Upper lobe of left lung (tissue), 6 donors: ENCODE measurements at regions not wholly inside any gene's neighbourhood (a gene's known extent, or its start where the extent isn't known, plus 50 kb on each side); places are given as distances from the start of the nearest gene placed in this dataset.

Source experiments
- ATAC-seq, 2 donors: fragments of 200-7000 bp; cut with Tn5 transposase; one replicate each; pipeline ENCODE4 v1.9.1; 2022; ENCODE audit warnings: mild to moderate bottlenecking in 2 of 2, moderate library complexity in 2 of 2; ENCODE audit not compliant: low FRiP score in 2 of 2
- DNase-seq, 2 donors: peaks; one replicate each; pipeline ENCODE4 v3.0.0-alpha.2; 2019 to 2020
- H3K27ac ChIP-seq, 4 donors: fragments of 200-600 bp; sonication (generic); one replicate each; pipeline ENCODE4 v1.5.1; 2016 to 2019
- H3K27me3 ChIP-seq, 4 donors: fragments of 200-600 bp; sonication (generic); one replicate each; pipeline ENCODE4 v1.5.1; 2017 to 2019
- H3K36me3 ChIP-seq, 4 donors: fragments of 200-600 bp; sonication (generic); one replicate each; pipeline ENCODE4 v1.5.1; 2016 to 2019
- H3K4me1 ChIP-seq, 4 donors: fragments of 200-600 bp; sonication (generic); one replicate each; pipeline ENCODE4 v1.5.1; 2018 to 2019
- H3K4me3 ChIP-seq, 4 donors: fragments of 200-600 bp; sonication (generic); one replicate each; pipeline ENCODE4 v1.5.1; 2017 to 2019; ENCODE audit warnings: mild to moderate bottlenecking in 2 of 4, moderate library complexity in 1 of 4
- H3K9me3 ChIP-seq, 4 donors: fragments of 200-600 bp; sonication (generic); one replicate each; pipeline ENCODE4 v1.5.1; 2018 to 2019
- EP300 ChIP-seq, 4 donors: sonication (generic); formaldehyde crosslinking; IDR thresholded peaks; one replicate each; pipeline ENCODE4 v1.5.1; 2017; ENCODE audit warnings: antibody characterized with exemption in 4 of 4, control low read depth in 2 of 4
- POLR2A ChIP-seq, 4 donors: fragments of 450-650 bp; IDR thresholded peaks; one replicate each; pipeline ENCODE4 v1.5.1; 2016 to 2017; ENCODE audit warnings: antibody characterized with exemption in 4 of 4, mild to moderate bottlenecking in 2 of 4
- POLR2AphosphoS5 ChIP-seq, 2 donors: sonication (generic); formaldehyde crosslinking; IDR thresholded peaks; one replicate each; pipeline ENCODE4 v1.5.1; 2017; ENCODE audit warnings: antibody characterized with exemption in 2 of 2
- WGBS, 2 donors: methylation state at CpG; one replicate each; pipeline ENCODE4 v1.1.5; 2017 to 2018; 5-methylcytosine and 5-hydroxymethylcytosine counted together
- TF ChIP-seq, protein P1 (sequence below), 6 experiments: fragments of 450-650 bp in 4 of 6; fragments of 200-600 bp in 2 of 6; sonication (generic) in 2 of 6; IDR thresholded peaks; one replicate each; pipeline ENCODE4 v1.5.1; 2016 to 2019; ENCODE audit warnings: antibody characterized with exemption in 6 of 6
- donor health status: DM: no; HTN: no; CAD: no; lungs with moderate emphysema.
- donor health status: DM: no; HTN: yes; CAD: no; lungs with severe emphysema.

DNA sequence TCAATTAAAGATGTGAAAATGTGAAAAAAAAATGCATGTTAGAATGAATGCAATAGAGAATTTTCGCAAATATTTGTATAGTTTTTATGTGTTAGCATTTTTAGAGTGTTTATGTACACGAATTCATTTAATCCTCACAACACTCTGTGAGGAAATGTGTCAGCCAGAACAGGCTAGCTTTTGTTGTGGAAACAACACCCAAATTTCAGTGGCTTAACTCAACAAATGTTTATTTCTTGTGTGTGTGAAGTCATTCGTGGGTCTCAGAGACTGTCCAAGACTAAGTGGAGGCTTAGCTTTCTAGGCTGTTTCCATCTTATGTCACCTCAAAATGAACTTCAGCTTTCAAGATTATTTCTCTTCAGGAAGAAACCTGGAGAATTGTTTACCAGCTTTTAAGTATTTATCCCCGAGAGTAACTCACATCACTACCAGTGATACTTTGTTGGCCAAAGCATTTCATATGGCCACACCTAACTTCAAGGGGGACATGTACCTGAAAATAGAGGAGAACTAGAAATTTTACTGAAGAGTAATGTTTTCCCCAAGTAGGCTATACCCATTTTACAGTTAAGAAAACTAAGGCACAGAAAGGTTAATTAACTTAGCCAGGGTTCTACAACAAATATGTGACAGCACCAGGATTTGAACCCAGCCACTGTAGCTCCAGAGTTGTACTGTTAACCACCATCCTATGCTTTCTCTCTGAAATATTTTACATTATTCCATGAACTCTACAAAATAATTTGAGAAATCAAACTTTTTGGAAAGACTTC, 306.1 kb downstream of the QKI start:
- Histone ChIP-seq H3K4me1 (peaks cover 0 to 4% (median 0%) of the 10 kb centered on the region in 4 donors), H3K27me3 (no peaks in the 10 kb centered on the region), H3K4me3 (no peak overlapping the region), H3K27ac (no peak overlapping the region), H3K9me3 (no peaks in the 10 kb centered on the region), H3K36me3 (no peaks in the 10 kb centered on the region)
- DNase-seq (no peak), ATAC-seq (no peak)
- TF ChIP-seq POLR2AphosphoS5 (IDR thresholded peaks at IDR 0.05) (no peak), EP300 (IDR thresholded peaks at IDR 0.05) (no peak), POLR2A (IDR thresholded peaks at IDR 0.05) (no peak)
- TF ChIP-seq, protein P1, sequence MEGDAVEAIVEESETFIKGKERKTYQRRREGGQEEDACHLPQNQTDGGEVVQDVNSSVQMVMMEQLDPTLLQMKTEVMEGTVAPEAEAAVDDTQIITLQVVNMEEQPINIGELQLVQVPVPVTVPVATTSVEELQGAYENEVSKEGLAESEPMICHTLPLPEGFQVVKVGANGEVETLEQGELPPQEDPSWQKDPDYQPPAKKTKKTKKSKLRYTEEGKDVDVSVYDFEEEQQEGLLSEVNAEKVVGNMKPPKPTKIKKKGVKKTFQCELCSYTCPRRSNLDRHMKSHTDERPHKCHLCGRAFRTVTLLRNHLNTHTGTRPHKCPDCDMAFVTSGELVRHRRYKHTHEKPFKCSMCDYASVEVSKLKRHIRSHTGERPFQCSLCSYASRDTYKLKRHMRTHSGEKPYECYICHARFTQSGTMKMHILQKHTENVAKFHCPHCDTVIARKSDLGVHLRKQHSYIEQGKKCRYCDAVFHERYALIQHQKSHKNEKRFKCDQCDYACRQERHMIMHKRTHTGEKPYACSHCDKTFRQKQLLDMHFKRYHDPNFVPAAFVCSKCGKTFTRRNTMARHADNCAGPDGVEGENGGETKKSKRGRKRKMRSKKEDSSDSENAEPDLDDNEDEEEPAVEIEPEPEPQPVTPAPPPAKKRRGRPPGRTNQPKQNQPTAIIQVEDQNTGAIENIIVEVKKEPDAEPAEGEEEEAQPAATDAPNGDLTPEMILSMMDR (IDR thresholded peaks at IDR 0.05): no peak
- 55 to 62% methylated on average over 4 of the region's 4 CpGs for WGBS, 2 donors

DNA sequence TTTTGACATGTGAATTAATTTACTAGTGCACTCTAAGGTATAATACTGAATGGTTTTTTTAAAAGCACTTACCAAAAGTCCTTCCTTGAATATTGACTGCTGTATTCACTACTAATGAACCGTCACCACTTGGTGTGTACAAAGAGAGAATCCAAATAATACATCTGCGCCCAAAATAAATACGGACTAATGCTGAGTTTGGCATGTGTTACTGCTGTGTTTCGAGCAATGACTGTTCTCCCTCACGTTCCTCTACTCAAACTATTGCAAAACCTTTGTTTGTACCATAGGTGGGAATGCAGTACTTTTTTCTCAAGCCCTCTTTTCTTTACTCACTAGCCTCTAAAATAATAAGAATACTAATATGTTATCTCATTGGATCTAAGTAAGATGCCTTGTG, 305.5 kb downstream of the QKI start:
- Histone ChIP-seq H3K27me3 (no peaks in the 10 kb centered on the region), H3K36me3 (no peaks in the 10 kb centered on the region), H3K9me3 (no peaks in the 10 kb centered on the region), H3K4me1 (peaks cover 0 to 4% (median 0%) of the 10 kb centered on the region in 4 donors), H3K4me3 (no peak overlapping the region), H3K27ac (no peak overlapping the region)
- TF ChIP-seq POLR2AphosphoS5 (IDR thresholded peaks at IDR 0.05) (no peak), EP300 (IDR thresholded peaks at IDR 0.05) (no peak), POLR2A (IDR thresholded peaks at IDR 0.05) (no peak)
- TF ChIP-seq, protein P1 (IDR thresholded peaks at IDR 0.05): no peak
- 60 to 66% methylated on average over 5 of the region's 5 CpGs for WGBS, 2 donors
- DNase-seq (no peak), ATAC-seq (no peak)

DNA sequence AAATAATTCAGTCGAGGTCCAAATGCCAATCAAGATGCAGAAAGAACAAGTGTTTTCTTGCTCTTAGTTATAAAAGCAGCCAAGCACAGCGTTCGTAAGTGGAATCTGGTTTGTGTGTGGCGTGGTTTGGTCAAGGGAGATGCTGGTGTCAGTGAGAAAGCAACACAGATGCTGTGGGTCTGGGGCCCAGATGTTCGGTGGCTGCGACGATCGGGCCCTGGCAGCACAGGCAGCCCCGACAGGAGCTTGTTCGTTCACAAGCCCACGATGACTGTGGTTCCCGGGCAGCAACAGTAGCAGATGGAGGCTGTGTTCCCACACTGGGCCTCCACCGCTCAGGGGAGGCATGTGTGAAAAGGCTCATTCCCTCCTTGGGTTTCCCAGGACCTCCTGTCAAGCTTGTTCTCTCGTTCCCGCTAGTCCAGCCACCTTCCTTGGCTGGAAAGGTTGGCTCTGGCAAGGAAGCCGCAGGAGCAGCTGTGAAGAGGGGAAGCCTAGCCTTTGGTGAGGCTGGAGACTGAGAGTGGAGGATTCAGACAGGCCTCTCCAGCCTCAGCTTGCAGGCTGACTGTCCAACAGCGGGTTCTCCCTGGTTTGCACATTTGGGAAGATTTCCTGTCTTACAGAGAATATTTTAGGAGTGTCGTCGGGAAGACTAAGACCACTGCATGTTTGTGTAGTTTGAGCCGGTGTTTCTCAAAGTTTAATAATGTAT, 304.7 kb downstream of the QKI start:
- WGBS, 2 donors: 84 to 85% methylated on average over 17 to 20 of the region's 20 CpGs

DNA sequence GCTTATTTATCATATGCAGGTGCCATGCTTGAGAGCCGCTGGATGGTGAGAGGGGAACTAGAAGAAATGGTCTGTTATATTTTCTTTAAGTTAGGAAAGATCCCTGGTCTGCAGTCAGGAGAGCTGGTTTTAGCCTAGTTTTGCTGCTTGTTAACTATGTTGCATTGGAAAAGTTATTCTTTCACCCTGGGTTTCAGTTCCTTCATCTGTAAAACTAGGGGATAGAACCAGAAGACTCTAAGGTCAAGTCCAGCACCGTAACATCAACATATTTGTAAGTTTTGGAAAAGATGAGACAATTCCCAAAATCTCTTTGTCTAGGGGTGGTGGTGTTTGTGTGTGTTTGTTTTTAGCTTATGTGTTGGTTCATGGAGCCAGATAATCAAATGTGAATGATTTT, 304.0 kb downstream of the QKI start:
- H3K27me3 ChIP-seq: no peaks in the 10 kb centered on the region
- no peak for DNase-seq
- peaks cover 0 to 4% (median 0%) of the 10 kb centered on the region in 4 donors for H3K4me1 ChIP-seq
- H3K4me3 ChIP-seq: no peak overlapping the region
- no peaks in the 10 kb centered on the region for H3K36me3 ChIP-seq
- no peak overlapping the region for H3K27ac ChIP-seq
- no peak for ATAC-seq
- H3K9me3 ChIP-seq: no peaks in the 10 kb centered on the region
- no peak for TF ChIP-seq EP300 (IDR thresholded peaks at IDR 0.05)
- WGBS, 2 donors: 83 to 91% methylated on average over 2 of the region's 2 CpGs

More for the DNA sequence above, 304.7 kb downstream of the QKI start:
- Histone ChIP-seq H3K9me3 (no peaks in the 10 kb centered on the region), H3K36me3 (no peaks in the 10 kb centered on the region), H3K27me3 (no peaks in the 10 kb centered on the region), H3K27ac (no peak overlapping the region), H3K4me3 (no peak overlapping the region), H3K4me1 (peaks cover 0 to 4% (median 0%) of the 10 kb centered on the region in 4 donors)
- ATAC-seq (no peak), DNase-seq (peak in 1 of 2 donors; percentile 27)
- TF ChIP-seq POLR2A (IDR thresholded peaks at IDR 0.05) (no peak), POLR2AphosphoS5 (IDR thresholded peaks at IDR 0.05) (no peak), EP300 (IDR thresholded peaks at IDR 0.05) (no peak)

DNA sequence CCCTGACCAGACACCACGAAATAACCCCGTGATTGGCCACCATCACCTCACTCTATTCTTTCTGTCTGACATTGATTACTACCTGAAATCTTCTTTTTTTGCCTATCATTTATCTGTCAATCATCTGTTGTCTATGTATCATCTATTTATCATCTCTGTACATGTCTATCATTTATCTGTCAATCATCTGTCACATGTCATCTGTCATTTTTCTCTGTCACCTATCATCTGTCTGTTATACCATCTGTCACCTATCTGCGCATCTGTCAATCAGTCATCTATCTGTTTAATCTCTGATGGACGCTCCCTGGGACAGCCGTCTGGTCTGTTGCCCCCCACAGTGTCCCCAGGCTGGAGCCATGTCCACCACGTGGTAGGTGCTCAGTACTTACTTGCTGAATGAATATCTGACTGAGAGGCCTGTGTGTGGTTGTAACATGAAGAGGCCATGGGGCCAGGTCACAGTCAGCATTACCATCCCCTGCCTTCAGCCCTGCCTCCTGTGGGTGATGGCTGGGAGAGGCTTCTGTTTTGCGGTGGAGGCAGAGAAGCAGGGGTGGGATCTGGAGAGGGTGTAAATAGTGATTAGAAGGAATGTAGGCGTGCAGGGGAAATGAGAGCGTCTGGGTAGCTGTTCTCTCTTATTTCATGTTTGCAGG, 302.7 kb downstream of the QKI start:
- DNase-seq: peak in 1 of 2 donors; percentile 10
- no peak for TF ChIP-seq POLR2AphosphoS5 (IDR thresholded peaks at IDR 0.05)
- no peak for TF ChIP-seq EP300 (IDR thresholded peaks at IDR 0.05)
- no peak for TF ChIP-seq POLR2A (IDR thresholded peaks at IDR 0.05)
- TF ChIP-seq, protein P1 (IDR thresholded peaks at IDR 0.05): no peak
- Histone ChIP-seq H3K4me3 (no peak overlapping the region), H3K27ac (no peak overlapping the region), H3K9me3 (no peaks in the 10 kb centered on the region), H3K27me3 (no peaks in the 10 kb centered on the region), H3K4me1 (peaks cover 6 to 8% (median 8%) of the 10 kb centered on the region in 4 donors), H3K36me3 (no peaks in the 10 kb centered on the region)
- ATAC-seq: peak; percentile 11 to 79
- 79 to 87% methylated on average over 9 of the region's 9 CpGs for WGBS, 2 donors
